ENCODE measurements at regions not wholly inside any gene's neighbourhood (a gene's known extent, or its start where the extent isn't known, plus 50 kb on each side); places are given as distances from the start of the nearest gene placed in this dataset.

DNA sequence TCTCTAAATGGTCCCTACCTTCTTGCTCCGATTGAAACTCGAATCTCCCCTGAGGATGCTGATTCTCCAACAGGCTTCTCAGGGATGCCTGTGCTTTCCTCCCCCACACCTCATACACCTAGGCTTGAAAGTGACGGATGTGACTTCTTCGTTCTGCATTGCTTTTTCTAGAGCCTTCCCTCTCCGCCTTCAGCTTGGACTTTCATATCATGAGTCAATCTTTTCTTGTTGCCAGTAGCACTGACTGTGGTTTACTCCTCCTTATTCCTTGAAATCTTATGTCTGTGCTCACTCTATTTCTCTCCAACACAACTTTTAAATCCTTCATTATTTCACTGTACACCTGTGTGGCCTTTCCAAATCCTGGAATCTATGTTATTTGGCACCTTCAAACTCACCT, 451.4 kb downstream of the TMX3 start:
- Histone ChIP-seq H3K79me2 (ENCODE audit: control insufficient read depth, low read length) (no peaks in the 10 kb centered on the region), H3K27me3 (ENCODE audit: control insufficient read depth, low read length) (no peaks in the 10 kb centered on the region), H3K9me3 (ENCODE audit: control insufficient read depth, insufficient read depth, low read length) (no peaks in the 10 kb centered on the region), H3K27ac (ENCODE audit: low read depth, low read length) (no peak overlapping the region), H3K4me3 (ENCODE audit: low read length) (no peak overlapping the region), H3F3A (ENCODE audit: control insufficient read depth, insufficient read depth) (no peaks in the 10 kb centered on the region), H3K9me2 (replicated peaks; ENCODE audit: control insufficient read depth, low read length) (no peaks in the 10 kb centered on the region), H3K4me1 (ENCODE audit: control insufficient read depth, low read length) (no peaks in the 10 kb centered on the region), H3K4me2 (ENCODE audit: low read length) (no peak overlapping the region), H3K36me3 (ENCODE audit: control insufficient read depth, low read length) (no peaks in the 10 kb centered on the region), H4K20me1 (ENCODE audit: control insufficient read depth, insufficient read depth, low read depth, low read length) (no peaks in the 10 kb centered on the region)
- TF ChIP-seq EZH2phosphoT487 (IDR thresholded peaks at IDR 0.05; ENCODE audit: borderline replicate concordance, low read length): no peak
- TF ChIP-seq, protein P1, sequence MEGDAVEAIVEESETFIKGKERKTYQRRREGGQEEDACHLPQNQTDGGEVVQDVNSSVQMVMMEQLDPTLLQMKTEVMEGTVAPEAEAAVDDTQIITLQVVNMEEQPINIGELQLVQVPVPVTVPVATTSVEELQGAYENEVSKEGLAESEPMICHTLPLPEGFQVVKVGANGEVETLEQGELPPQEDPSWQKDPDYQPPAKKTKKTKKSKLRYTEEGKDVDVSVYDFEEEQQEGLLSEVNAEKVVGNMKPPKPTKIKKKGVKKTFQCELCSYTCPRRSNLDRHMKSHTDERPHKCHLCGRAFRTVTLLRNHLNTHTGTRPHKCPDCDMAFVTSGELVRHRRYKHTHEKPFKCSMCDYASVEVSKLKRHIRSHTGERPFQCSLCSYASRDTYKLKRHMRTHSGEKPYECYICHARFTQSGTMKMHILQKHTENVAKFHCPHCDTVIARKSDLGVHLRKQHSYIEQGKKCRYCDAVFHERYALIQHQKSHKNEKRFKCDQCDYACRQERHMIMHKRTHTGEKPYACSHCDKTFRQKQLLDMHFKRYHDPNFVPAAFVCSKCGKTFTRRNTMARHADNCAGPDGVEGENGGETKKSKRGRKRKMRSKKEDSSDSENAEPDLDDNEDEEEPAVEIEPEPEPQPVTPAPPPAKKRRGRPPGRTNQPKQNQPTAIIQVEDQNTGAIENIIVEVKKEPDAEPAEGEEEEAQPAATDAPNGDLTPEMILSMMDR (IDR thresholded peaks at IDR 0.05; ENCODE audit: low read depth, low read length, poor library complexity, severe bottlenecking): no peak

DNA sequence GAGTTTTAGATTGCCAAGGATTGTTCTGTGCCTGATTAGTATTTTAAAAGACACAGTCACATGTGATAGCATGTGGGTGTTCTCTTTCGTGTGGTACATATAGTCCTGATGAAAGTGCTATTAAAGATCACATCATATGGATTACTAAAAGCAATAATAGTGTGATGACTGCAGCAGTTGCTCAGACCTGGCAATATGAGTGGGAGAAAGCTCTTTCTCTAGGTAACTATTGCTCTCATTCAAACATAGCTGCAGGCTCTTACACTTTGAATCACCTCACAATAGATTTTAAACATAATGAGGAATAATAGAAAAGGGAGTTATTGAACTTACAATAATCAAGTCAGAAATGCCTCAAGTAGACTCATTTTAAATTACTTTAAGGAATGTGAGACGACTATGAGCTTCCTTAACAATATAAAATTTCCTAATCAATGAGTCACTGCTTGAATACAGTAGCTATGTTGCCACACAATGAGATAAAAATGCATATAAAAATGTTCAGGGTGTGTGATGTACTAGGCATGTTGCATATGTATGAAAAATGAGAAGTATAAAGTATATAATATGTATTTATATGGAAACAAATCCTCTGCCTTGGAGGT, 452.1 kb downstream of the TMX3 start:
- H3K79me2 ChIP-seq (ENCODE audit: control insufficient read depth, low read length): no peaks in the 10 kb centered on the region
- no peaks in the 10 kb centered on the region for H3K9me2 ChIP-seq (replicated peaks; ENCODE audit: control insufficient read depth, low read length)
- no peaks in the 10 kb centered on the region for H3F3A ChIP-seq (ENCODE audit: control insufficient read depth, insufficient read depth)
- H3K36me3 ChIP-seq (ENCODE audit: control insufficient read depth, low read length): no peaks in the 10 kb centered on the region
- H3K9me3 ChIP-seq (ENCODE audit: control insufficient read depth, insufficient read depth, low read length): no peaks in the 10 kb centered on the region
- no peak overlapping the region for H3K4me3 ChIP-seq (ENCODE audit: low read length)
- no peak for TF ChIP-seq EZH2phosphoT487 (IDR thresholded peaks at IDR 0.05; ENCODE audit: borderline replicate concordance, low read length)
- TF ChIP-seq, protein P1 (IDR thresholded peaks at IDR 0.05; ENCODE audit: low read depth, low read length, poor library complexity, severe bottlenecking): no peak
- no peaks in the 10 kb centered on the region for H3K27me3 ChIP-seq (ENCODE audit: control insufficient read depth, low read length)
- H4K20me1 ChIP-seq (ENCODE audit: control insufficient read depth, insufficient read depth, low read depth, low read length): no peaks in the 10 kb centered on the region
- H3K4me2 ChIP-seq (ENCODE audit: low read length): no peak overlapping the region
- H3K27ac ChIP-seq (ENCODE audit: low read depth, low read length): no peak overlapping the region
- H3K4me1 ChIP-seq (ENCODE audit: control insufficient read depth, low read length): no peaks in the 10 kb centered on the region

DNA sequence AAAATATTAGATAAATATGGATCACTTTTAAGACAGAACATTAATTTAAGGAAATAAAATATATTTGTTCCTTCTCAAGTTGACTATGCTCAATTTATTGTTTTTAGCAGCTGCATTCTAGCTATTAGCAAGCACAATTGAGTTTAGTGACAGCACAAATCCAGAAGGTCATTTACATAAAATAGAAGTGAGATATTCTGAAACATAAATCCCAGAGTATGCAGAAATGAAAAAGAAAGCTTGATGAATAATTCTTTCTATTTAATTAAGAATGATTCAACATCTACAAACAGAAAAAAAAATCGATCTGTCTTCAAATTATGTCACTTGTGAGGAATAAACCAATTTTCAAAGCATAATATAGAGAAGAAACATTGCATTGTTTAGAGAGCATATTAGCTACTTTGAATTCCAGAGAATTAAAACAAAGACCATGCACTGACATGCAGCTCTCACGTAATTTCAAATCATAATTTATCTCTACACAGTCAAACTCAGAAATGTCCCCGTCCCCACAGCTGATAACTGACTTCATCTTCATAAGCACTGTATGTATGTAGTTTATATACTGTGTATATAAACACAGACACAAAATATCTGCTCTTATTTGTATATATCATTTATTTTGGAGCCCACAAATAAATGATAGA, 458.4 kb downstream of the TMX3 start:
- Histone ChIP-seq H3K27me3 (ENCODE audit: control insufficient read depth, low read length) (no peaks in the 10 kb centered on the region), H4K20me1 (ENCODE audit: control insufficient read depth, insufficient read depth, low read depth, low read length) (no peaks in the 10 kb centered on the region), H3F3A (ENCODE audit: control insufficient read depth, insufficient read depth) (no peaks in the 10 kb centered on the region), H3K36me3 (ENCODE audit: control insufficient read depth, low read length) (no peaks in the 10 kb centered on the region), H3K9me3 (ENCODE audit: control insufficient read depth, insufficient read depth, low read length) (no peaks in the 10 kb centered on the region), H3K79me2 (ENCODE audit: control insufficient read depth, low read length) (no peaks in the 10 kb centered on the region), H3K27ac (ENCODE audit: low read depth, low read length) (no peak overlapping the region), H3K4me3 (ENCODE audit: low read length) (no peak overlapping the region), H3K9me2 (replicated peaks; ENCODE audit: control insufficient read depth, low read length) (no peaks in the 10 kb centered on the region), H3K4me2 (ENCODE audit: low read length) (no peak overlapping the region), H3K4me1 (ENCODE audit: control insufficient read depth, low read length) (no peaks in the 10 kb centered on the region)
- TF ChIP-seq, protein P1 (IDR thresholded peaks at IDR 0.05; ENCODE audit: low read depth, low read length, poor library complexity, severe bottlenecking): no peak
- TF ChIP-seq EZH2phosphoT487 (IDR thresholded peaks at IDR 0.05; ENCODE audit: borderline replicate concordance, low read length): no peak
